GM23338 (cell line): ENCODE measurements at regions not wholly inside any gene's neighbourhood (a gene's known extent, or its start where the extent isn't known, plus 50 kb on each side); places are given as distances from the start of the nearest gene placed in this dataset.
A peak's percentile ranks its signal among the peaks of the same experiment; 100 is the strongest.

Experiments
- ATAC-seq: fragments of 200-7000 bp; cut with Tn5 transposase; 3 replicates; pipeline ENCODE4 v1.9.1; 2020
- DNase-seq: peaks from one replicate; pipeline ENCODE4 v3.0.0-alpha.2; 2015; ENCODE audit warnings: low spot score
- H2AFZ ChIP-seq: fragments of 200-600 bp; sonication (generic); 2 replicates; pipeline ENCODE4 v1.8.0; 2016; ENCODE audit warnings: antibody characterized with exemption, mild to moderate bottlenecking, moderate library complexity
- H3F3A ChIP-seq: fragments of 200-600 bp; sonication (generic); replicated peaks from 2 replicates; pipeline ENCODE4 v1.8.0; 2017; ENCODE audit warnings: antibody characterized with exemption, mixed run types, low read depth
- H3K27ac ChIP-seq: fragments of 200-600 bp; sonication (generic); 2 replicates; pipeline ENCODE4 v1.6.1; 2016; ENCODE audit warnings: low read depth
- H3K27me3 ChIP-seq: fragments of 200-600 bp; sonication (generic); 2 replicates; pipeline ENCODE4 v1.8.0; 2016; ENCODE audit warnings: mild to moderate bottlenecking, mixed run types, moderate library complexity; ENCODE audit not compliant: insufficient read depth
- H3K36me3 ChIP-seq: fragments of 200-600 bp; sonication (generic); 2 replicates; pipeline ENCODE4 v1.8.0; 2016; ENCODE audit warnings: mild to moderate bottlenecking; ENCODE audit not compliant: insufficient read depth
- H3K4me1 ChIP-seq: fragments of 200-600 bp; sonication (generic); 2 replicates; pipeline ENCODE4 v1.8.0; 2016; ENCODE audit warnings: mild to moderate bottlenecking, moderate library complexity; ENCODE audit not compliant: insufficient read depth
- H3K4me2 ChIP-seq: fragments of 200-600 bp; sonication (generic); 2 replicates; pipeline ENCODE4 v1.7.1; 2017; ENCODE audit warnings: mixed run types
- H3K4me3 ChIP-seq: fragments of 200-600 bp; sonication (generic); 2 replicates; pipeline ENCODE4 v1.6.1; 2016; ENCODE audit warnings: mixed run types
- H3K79me2 ChIP-seq: fragments of 200-600 bp; sonication (generic); replicated peaks from 2 replicates; pipeline ENCODE4 v1.8.0; 2017; ENCODE audit warnings: mild to moderate bottlenecking; ENCODE audit not compliant: insufficient read depth
- H3K9me2 ChIP-seq: fragments of 200-600 bp; sonication (generic); 2 replicates; pipeline ENCODE4 v1.8.0; 2017; ENCODE audit not compliant: insufficient read depth
- H4K20me1 ChIP-seq: fragments of 200-600 bp; sonication (generic); replicated peaks from 2 replicates; pipeline ENCODE4 v1.8.0; 2017; ENCODE audit warnings: mild to moderate bottlenecking; ENCODE audit not compliant: insufficient read depth
- H3K27ac Mint-ChIP-seq: 2 replicates; pipeline ENCODE4 v1.8.0; 2020; ENCODE audit warnings: inconsistent platforms, mild to moderate bottlenecking, moderate library complexity, mixed read lengths
- H3K27me3 Mint-ChIP-seq: 3 replicates; pipeline ENCODE4 v1.8.0; 2022; ENCODE audit warnings: low read depth, mild to moderate bottlenecking, moderate library complexity, mixed read lengths, inconsistent platforms; ENCODE audit not compliant: insufficient read depth, poor library complexity
- H3K36me3 Mint-ChIP-seq: 3 replicates; pipeline ENCODE4 v1.8.0; 2021; ENCODE audit warnings: low read depth, mild to moderate bottlenecking, inconsistent platforms, moderate library complexity, mixed read lengths
- H3K4me1 Mint-ChIP-seq: 3 replicates; pipeline ENCODE4 v1.8.0; 2020; ENCODE audit warnings: mild to moderate bottlenecking, inconsistent platforms, mixed read lengths
- H3K4me3 Mint-ChIP-seq: 3 replicates; pipeline ENCODE4 v1.8.0; 2021; ENCODE audit warnings: moderate library complexity, mild to moderate bottlenecking, inconsistent platforms, mixed read lengths
- H3K9me3 Mint-ChIP-seq: 3 replicates; pipeline ENCODE4 v1.8.0; 2020; ENCODE audit warnings: moderate library complexity, mild to moderate bottlenecking, inconsistent platforms, mixed read lengths
- EZH2 ChIP-seq: fragments of 200-600 bp; sonication (generic); IDR thresholded peaks from one replicate; pipeline ENCODE4 v1.8.0; 2017; ENCODE audit warnings: antibody characterized with exemption, mild to moderate bottlenecking, low read depth; ENCODE audit not compliant: unreplicated experiment
- JUNB ChIP-seq: IDR thresholded peaks from one replicate; pipeline ENCODE4 v1.6.1; 2016; ENCODE audit warnings: antibody characterized with exemption; ENCODE audit not compliant: unreplicated experiment
- POLR2AphosphoS5 ChIP-seq: IDR thresholded peaks from 2 replicates; pipeline ENCODE4 v1.6.1; 2016; ENCODE audit warnings: antibody characterized with exemption, low read depth
- STAT1 ChIP-seq: IDR thresholded peaks from one replicate; pipeline ENCODE4 v1.6.1; 2016; ENCODE audit warnings: antibody characterized with exemption; ENCODE audit not compliant: unreplicated experiment
- ZNF114 ChIP-seq: fragments of 250-450 bp; sonication (Bioruptor Pico); IDR thresholded peaks from 2 replicates; pipeline ENCODE4 v1.5.0; 2020; ENCODE audit warnings: mild to moderate bottlenecking, moderate library complexity
- ZNF331 ChIP-seq: fragments of 250-450 bp; sonication (Bioruptor Pico); IDR thresholded peaks from 2 replicates; pipeline ENCODE4 v1.5.0; 2020; ENCODE audit warnings: low read depth, mild to moderate bottlenecking, moderate library complexity
- TF ChIP-seq, protein P1 (sequence below), 2 experiments: fragments of 200-600 bp in 1 of 2; sonication (generic) in 1 of 2; conservative IDR thresholded peaks; 2 replicates each; pipeline versions ENCODE4 v1.5.1 to v1.6.1; 2016 to 2017; ENCODE audit warnings: antibody characterized with exemption in 2 of 2, low read depth in 2 of 2, mild to moderate bottlenecking in 2 of 2, moderate library complexity in 1 of 2
- TF ChIP-seq, protein P2 (sequence below): IDR thresholded peaks from one replicate; pipeline ENCODE4 v1.6.1; 2018; ENCODE audit warnings: antibody characterized with exemption; ENCODE audit not compliant: unreplicated experiment
- TF ChIP-seq, protein P3 (sequence below): IDR thresholded peaks from 2 replicates; pipeline ENCODE4 v1.6.1; 2016; ENCODE audit warnings: antibody characterized with exemption
- TF ChIP-seq, protein P4 (sequence below): fragments of 250-450 bp; sonication (Bioruptor Pico); IDR thresholded peaks from 2 replicates; pipeline ENCODE4 v1.5.0; 2020; ENCODE audit warnings: mild to moderate bottlenecking, moderate library complexity

DNA sequence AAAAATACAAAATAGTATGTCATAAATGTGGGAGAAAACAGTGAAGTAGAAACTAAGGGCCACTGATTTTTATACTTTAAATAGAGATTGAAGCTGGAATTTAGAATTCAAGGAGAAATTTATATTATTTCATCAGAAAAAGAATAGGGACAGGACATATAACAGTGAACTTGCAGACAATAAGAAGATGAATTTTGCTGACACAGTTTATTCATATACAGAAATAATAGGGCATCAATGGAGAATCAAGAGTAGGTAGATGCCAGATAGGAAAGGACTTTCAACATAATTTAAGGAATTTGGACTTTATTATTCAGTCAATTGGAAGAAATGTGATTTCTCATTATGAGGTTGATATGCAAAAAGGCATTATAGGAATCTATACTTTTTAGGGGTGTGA, 118.9 kb upstream of the HNMT start:
- H3K36me3 Mint-ChIP-seq: peaks cover 9% of the 10 kb centered on the region; the same call in 2 of the 3 replicates
- Histone ChIP-seq H3K4me2 (no peak overlapping the region), H3K4me3 (no peak overlapping the region), H3F3A (no peaks in the 10 kb centered on the region), H4K20me1 (no peaks in the 10 kb centered on the region), H3K27ac (no peak overlapping the region), H3K4me1 (peaks cover 15% of the 10 kb centered on the region; the same call in 1 of the 2 replicates), H3K27me3 (no peaks in the 10 kb centered on the region), H3K79me2 (no peaks in the 10 kb centered on the region), H2AFZ (no peak overlapping the region), H3K9me2 (no peaks in the 10 kb centered on the region), H3K36me3 (no peaks in the 10 kb centered on the region)
- TF ChIP-seq ZNF114 (no peak), ZNF331 (no peak), POLR2AphosphoS5 (no peak), STAT1 (no peak), JUNB (no peak), EZH2 (no peak)
- TF ChIP-seq, protein P1, sequence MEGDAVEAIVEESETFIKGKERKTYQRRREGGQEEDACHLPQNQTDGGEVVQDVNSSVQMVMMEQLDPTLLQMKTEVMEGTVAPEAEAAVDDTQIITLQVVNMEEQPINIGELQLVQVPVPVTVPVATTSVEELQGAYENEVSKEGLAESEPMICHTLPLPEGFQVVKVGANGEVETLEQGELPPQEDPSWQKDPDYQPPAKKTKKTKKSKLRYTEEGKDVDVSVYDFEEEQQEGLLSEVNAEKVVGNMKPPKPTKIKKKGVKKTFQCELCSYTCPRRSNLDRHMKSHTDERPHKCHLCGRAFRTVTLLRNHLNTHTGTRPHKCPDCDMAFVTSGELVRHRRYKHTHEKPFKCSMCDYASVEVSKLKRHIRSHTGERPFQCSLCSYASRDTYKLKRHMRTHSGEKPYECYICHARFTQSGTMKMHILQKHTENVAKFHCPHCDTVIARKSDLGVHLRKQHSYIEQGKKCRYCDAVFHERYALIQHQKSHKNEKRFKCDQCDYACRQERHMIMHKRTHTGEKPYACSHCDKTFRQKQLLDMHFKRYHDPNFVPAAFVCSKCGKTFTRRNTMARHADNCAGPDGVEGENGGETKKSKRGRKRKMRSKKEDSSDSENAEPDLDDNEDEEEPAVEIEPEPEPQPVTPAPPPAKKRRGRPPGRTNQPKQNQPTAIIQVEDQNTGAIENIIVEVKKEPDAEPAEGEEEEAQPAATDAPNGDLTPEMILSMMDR (conservative IDR thresholded peaks at IDR 0.05; ENCODE audit: low read depth in 2 of 2): no peak
- H3K4me1 Mint-ChIP-seq: peaks cover 15% of the 10 kb centered on the region
- no peak for ATAC-seq
- no peak for DNase-seq
- no peak overlapping the region for H3K27ac Mint-ChIP-seq
- H3K27me3 Mint-ChIP-seq: no peaks in the 10 kb centered on the region
- no peak overlapping the region for H3K4me3 Mint-ChIP-seq
- peaks cover 13% of the 10 kb centered on the region; the same call in 2 of the 3 replicates for H3K9me3 Mint-ChIP-seq

DNA sequence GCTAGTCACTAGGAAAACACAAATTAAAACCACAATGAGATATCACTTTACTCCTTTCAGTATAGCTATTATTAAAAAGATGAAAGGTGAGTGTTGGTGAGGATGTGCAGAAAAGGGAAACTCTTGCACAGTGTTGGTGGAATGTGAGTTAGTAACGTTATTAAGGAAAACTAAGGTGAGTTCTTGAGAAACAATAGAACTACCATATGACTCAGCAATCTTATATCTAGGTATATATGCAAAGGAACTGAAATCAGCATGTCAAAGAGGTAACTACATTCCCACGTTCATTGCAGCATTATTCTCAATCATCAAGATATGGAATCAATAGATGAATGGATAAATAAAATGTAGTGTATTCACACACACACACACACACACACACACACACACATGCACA, 117.3 kb upstream of the HNMT start:
- Histone ChIP-seq H4K20me1 (no peaks in the 10 kb centered on the region), H3K4me2 (no peak overlapping the region), H3K27me3 (no peaks in the 10 kb centered on the region), H3K9me2 (no peaks in the 10 kb centered on the region), H3F3A (no peaks in the 10 kb centered on the region), H3K79me2 (no peaks in the 10 kb centered on the region), H3K27ac (no peak overlapping the region), H3K4me1 (peaks cover 15% of the 10 kb centered on the region; the same call in 1 of the 2 replicates), H3K36me3 (no peaks in the 10 kb centered on the region), H3K4me3 (no peak overlapping the region), H2AFZ (no peak overlapping the region)
- peaks cover 15% of the 10 kb centered on the region; the same call in 2 of the 3 replicates for H3K9me3 Mint-ChIP-seq
- H3K27ac Mint-ChIP-seq: peak overlapping the region; percentile 91
- peaks cover 15% of the 10 kb centered on the region for H3K4me1 Mint-ChIP-seq
- peaks cover 11% of the 10 kb centered on the region for H3K36me3 Mint-ChIP-seq
- no peak overlapping the region for H3K4me3 Mint-ChIP-seq
- no peaks in the 10 kb centered on the region for H3K27me3 Mint-ChIP-seq
- TF ChIP-seq, protein P2, sequence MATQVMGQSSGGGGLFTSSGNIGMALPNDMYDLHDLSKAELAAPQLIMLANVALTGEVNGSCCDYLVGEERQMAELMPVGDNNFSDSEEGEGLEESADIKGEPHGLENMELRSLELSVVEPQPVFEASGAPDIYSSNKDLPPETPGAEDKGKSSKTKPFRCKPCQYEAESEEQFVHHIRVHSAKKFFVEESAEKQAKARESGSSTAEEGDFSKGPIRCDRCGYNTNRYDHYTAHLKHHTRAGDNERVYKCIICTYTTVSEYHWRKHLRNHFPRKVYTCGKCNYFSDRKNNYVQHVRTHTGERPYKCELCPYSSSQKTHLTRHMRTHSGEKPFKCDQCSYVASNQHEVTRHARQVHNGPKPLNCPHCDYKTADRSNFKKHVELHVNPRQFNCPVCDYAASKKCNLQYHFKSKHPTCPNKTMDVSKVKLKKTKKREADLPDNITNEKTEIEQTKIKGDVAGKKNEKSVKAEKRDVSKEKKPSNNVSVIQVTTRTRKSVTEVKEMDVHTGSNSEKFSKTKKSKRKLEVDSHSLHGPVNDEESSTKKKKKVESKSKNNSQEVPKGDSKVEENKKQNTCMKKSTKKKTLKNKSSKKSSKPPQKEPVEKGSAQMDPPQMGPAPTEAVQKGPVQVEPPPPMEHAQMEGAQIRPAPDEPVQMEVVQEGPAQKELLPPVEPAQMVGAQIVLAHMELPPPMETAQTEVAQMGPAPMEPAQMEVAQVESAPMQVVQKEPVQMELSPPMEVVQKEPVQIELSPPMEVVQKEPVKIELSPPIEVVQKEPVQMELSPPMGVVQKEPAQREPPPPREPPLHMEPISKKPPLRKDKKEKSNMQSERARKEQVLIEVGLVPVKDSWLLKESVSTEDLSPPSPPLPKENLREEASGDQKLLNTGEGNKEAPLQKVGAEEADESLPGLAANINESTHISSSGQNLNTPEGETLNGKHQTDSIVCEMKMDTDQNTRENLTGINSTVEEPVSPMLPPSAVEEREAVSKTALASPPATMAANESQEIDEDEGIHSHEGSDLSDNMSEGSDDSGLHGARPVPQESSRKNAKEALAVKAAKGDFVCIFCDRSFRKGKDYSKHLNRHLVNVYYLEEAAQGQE: no peak
- TF ChIP-seq JUNB (no peak), ZNF114 (no peak)
- TF ChIP-seq, protein P3, sequence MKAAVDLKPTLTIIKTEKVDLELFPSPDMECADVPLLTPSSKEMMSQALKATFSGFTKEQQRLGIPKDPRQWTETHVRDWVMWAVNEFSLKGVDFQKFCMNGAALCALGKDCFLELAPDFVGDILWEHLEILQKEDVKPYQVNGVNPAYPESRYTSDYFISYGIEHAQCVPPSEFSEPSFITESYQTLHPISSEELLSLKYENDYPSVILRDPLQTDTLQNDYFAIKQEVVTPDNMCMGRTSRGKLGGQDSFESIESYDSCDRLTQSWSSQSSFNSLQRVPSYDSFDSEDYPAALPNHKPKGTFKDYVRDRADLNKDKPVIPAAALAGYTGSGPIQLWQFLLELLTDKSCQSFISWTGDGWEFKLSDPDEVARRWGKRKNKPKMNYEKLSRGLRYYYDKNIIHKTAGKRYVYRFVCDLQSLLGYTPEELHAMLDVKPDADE: no peak
- TF ChIP-seq, protein P4, sequence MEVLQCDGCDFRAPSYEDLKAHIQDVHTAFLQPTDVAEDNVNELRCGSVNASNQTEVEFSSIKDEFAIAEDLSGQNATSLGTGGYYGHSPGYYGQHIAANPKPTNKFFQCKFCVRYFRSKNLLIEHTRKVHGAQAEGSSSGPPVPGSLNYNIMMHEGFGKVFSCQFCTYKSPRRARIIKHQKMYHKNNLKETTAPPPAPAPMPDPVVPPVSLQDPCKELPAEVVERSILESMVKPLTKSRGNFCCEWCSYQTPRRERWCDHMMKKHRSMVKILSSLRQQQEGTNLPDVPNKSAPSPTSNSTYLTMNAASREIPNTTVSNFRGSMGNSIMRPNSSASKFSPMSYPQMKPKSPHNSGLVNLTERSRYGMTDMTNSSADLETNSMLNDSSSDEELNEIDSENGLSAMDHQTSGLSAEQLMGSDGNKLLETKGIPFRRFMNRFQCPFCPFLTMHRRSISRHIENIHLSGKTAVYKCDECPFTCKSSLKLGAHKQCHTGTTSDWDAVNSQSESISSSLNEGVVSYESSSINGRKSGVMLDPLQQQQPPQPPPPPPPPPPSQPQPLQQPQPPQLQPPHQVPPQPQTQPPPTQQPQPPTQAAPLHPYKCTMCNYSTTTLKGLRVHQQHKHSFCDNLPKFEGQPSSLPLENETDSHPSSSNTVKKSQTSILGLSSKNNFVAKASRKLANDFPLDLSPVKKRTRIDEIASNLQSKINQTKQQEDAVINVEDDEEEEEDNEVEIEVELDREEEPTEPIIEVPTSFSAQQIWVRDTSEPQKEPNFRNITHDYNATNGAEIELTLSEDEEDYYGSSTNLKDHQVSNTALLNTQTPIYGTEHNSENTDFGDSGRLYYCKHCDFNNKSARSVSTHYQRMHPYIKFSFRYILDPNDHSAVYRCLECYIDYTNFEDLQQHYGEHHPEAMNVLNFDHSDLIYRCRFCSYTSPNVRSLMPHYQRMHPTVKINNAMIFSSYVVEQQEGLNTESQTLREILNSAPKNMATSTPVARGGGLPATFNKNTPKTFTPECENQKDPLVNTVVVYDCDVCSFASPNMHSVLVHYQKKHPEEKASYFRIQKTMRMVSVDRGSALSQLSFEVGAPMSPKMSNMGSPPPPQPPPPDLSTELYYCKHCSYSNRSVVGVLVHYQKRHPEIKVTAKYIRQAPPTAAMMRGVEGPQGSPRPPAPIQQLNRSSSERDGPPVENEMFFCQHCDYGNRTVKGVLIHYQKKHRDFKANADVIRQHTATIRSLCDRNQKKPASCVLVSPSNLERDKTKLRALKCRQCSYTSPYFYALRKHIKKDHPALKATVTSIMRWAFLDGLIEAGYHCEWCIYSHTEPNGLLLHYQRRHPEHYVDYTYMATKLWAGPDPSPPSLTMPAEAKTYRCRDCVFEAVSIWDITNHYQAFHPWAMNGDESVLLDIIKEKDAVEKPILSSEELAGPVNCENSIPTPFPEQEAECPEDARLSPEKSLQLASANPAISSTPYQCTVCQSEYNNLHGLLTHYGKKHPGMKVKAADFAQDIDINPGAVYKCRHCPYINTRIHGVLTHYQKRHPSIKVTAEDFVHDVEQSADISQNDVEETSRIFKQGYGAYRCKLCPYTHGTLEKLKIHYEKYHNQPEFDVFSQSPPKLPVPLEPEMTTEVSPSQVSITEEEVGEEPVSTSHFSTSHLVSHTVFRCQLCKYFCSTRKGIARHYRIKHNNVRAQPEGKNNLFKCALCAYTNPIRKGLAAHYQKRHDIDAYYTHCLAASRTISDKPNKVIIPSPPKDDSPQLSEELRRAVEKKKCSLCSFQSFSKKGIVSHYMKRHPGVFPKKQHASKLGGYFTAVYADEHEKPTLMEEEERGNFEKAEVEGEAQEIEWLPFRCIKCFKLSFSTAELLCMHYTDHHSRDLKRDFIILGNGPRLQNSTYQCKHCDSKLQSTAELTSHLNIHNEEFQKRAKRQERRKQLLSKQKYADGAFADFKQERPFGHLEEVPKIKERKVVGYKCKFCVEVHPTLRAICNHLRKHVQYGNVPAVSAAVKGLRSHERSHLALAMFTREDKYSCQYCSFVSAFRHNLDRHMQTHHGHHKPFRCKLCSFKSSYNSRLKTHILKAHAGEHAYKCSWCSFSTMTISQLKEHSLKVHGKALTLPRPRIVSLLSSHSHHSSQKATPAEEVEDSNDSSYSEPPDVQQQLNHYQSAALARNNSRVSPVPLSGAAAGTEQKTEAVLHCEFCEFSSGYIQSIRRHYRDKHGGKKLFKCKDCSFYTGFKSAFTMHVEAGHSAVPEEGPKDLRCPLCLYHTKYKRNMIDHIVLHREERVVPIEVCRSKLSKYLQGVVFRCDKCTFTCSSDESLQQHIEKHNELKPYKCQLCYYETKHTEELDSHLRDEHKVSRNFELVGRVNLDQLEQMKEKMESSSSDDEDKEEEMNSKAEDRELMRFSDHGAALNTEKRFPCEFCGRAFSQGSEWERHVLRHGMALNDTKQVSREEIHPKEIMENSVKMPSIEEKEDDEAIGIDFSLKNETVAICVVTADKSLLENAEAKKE (CRISPR knock-in tag): no peak
- ATAC-seq (no peak), DNase-seq (no peak)
